LHCN-M2 (cell line): ENCODE measurements at regions not wholly inside any gene's neighbourhood (a gene's known extent, or its start where the extent isn't known, plus 50 kb on each side); places are given as distances from the start of the nearest gene placed in this dataset.

Source experiments
- DNase-seq: peaks from one replicate; pipeline ENCODE4 v3.0.0-alpha.2; 2012; ENCODE audit warnings: low read depth

GRCh38 chr11:69378303-69379141, 84.6 kb downstream of the MYEOV start:
- no peak for DNase-seq

- no peak for DNase-seq
Observed at GRCh38 chr11:69380451-69380901, 86.5 kb downstream of the MYEOV start.

GRCh38 chr11:69380921-69381581, 87.1 kb downstream of the MYEOV start:
- no peak for DNase-seq

GRCh38 chr11:69381681-69382130, 87.8 kb downstream of the MYEOV start:
- DNase-seq: no peak

- DNase-seq: no peak
Observed at GRCh38 chr11:69382131-69383128, 88.5 kb downstream of the MYEOV start.

GRCh38 chr11:69383372-69384250, 89.7 kb downstream of the MYEOV start:
- no peak for DNase-seq

GRCh38 chr11:69384251-69385143, 90.5 kb downstream of the MYEOV start:
- DNase-seq: no peak

GRCh38 chr11:69385144-69385820, 91.3 kb downstream of the MYEOV start:
- no peak for DNase-seq

GRCh38 chr11:69385832-69386427, 92.0 kb downstream of the MYEOV start:
- no peak for DNase-seq

- no peak for DNase-seq
Observed at GRCh38 chr11:69386594-69387408, 92.8 kb downstream of the MYEOV start.

GRCh38 chr11:69387409-69387885, 93.5 kb downstream of the MYEOV start:
- DNase-seq: no peak

- DNase-seq: no peak
Observed at GRCh38 chr11:69388210-69388609, 93.3 kb upstream of the LINC01488 start.

GRCh38 chr11:69388661-69389060, 92.8 kb upstream of the LINC01488 start:
- no peak for DNase-seq

- no peak for DNase-seq
Observed at GRCh38 chr11:69390561-69390960, 90.9 kb upstream of the LINC01488 start.

- DNase-seq: no peak
Observed at GRCh38 chr11:69391192-69392103, 90.0 kb upstream of the LINC01488 start.

GRCh38 chr11:69392104-69392653, 89.3 kb upstream of the LINC01488 start:
- DNase-seq: no peak
